Parathyroid adenoma (tissue), 2 donors: ENCODE measurements at regions not wholly inside any gene's neighbourhood (a gene's known extent, or its start where the extent isn't known, plus 50 kb on each side); places are given as distances from the start of the nearest gene placed in this dataset.

Experiments
- H2AFZ ChIP-seq: fragments of 300-600 bp; sonication (generic); one replicate; pipeline ENCODE4 v1.7.0; 2017; ENCODE audit warnings: antibody characterized with exemption, mild to moderate bottlenecking
- H3K27ac ChIP-seq: fragments of 300-600 bp; sonication (generic); one replicate; pipeline ENCODE4 v1.7.0; 2017
- H3K27me3 ChIP-seq: fragments of 300-600 bp; sonication (generic); one replicate; pipeline ENCODE4 v1.7.0; 2017; ENCODE audit warnings: low read length; ENCODE audit not compliant: control insufficient read depth, insufficient read depth
- H3K36me3 ChIP-seq: fragments of 300-600 bp; sonication (generic); one replicate; pipeline ENCODE4 v1.7.0; 2017; ENCODE audit warnings: low read length; ENCODE audit not compliant: control insufficient read depth, insufficient read depth
- H3K4me1 ChIP-seq: fragments of 300-600 bp; sonication (generic); one replicate; pipeline ENCODE4 v1.7.0; 2017; ENCODE audit warnings: control low read depth
- H3K4me2 ChIP-seq: fragments of 300-600 bp; sonication (generic); one replicate; pipeline ENCODE4 v1.7.0; 2017; ENCODE audit warnings: low read length
- H3K4me3 ChIP-seq: fragments of 300-600 bp; sonication (generic); one replicate; pipeline ENCODE4 v1.7.0; 2017; ENCODE audit warnings: low read depth, low read length
- H3K79me2 ChIP-seq: fragments of 300-600 bp; sonication (generic); one replicate; pipeline ENCODE4 v1.7.0; 2017; ENCODE audit warnings: control low read depth
- H3K9ac ChIP-seq: fragments of 300-600 bp; sonication (generic); one replicate; pipeline ENCODE4 v1.7.0; 2017; ENCODE audit warnings: mild to moderate bottlenecking
- H3K9me3 ChIP-seq: fragments of 300-600 bp; sonication (generic); one replicate; pipeline ENCODE4 v1.7.0; 2017; ENCODE audit warnings: low read length; ENCODE audit not compliant: control insufficient read depth
- CTCF ChIP-seq: fragments of 300-600 bp; sonication (generic); IDR thresholded peaks from one replicate; pipeline ENCODE4 v1.7.0; 2017; ENCODE audit warnings: antibody characterized with exemption, mild to moderate bottlenecking
- donor health status: primary hyperparathyroidism.

- Histone ChIP-seq H2AFZ (no peak overlapping the region), H3K27me3 (no peaks in the 10 kb centered on the region), H3K9me3 (no peaks in the 10 kb centered on the region), H3K9ac (no peak overlapping the region), H3K4me2 (no peak overlapping the region), H3K27ac (no peak overlapping the region), H3K4me1 (no peaks in the 10 kb centered on the region), H3K4me3 (no peak overlapping the region), H3K79me2 (no peaks in the 10 kb centered on the region), H3K36me3 (no peaks in the 10 kb centered on the region)
- no peak for TF ChIP-seq CTCF
Measured at GRCh38 chr2:236866542-236867340, 218.9 kb upstream of the COPS8 start.

- Histone ChIP-seq H3K27me3 (no peaks in the 10 kb centered on the region), H3K79me2 (no peaks in the 10 kb centered on the region), H3K27ac (no peak overlapping the region), H3K4me3 (no peak overlapping the region), H3K4me1 (no peaks in the 10 kb centered on the region), H3K36me3 (no peaks in the 10 kb centered on the region), H3K4me2 (no peak overlapping the region), H2AFZ (no peak overlapping the region), H3K9me3 (no peaks in the 10 kb centered on the region), H3K9ac (no peak overlapping the region)
- no peak for TF ChIP-seq CTCF
Measured at GRCh38 chr2:236867441-236868260, 218.0 kb upstream of the COPS8 start.

- Histone ChIP-seq H2AFZ (no peak overlapping the region), H3K27ac (no peak overlapping the region), H3K4me2 (no peak overlapping the region), H3K4me3 (no peak overlapping the region), H3K79me2 (no peaks in the 10 kb centered on the region), H3K36me3 (no peaks in the 10 kb centered on the region), H3K4me1 (no peaks in the 10 kb centered on the region), H3K9ac (no peak overlapping the region), H3K27me3 (no peaks in the 10 kb centered on the region), H3K9me3 (no peaks in the 10 kb centered on the region)
- no peak for TF ChIP-seq CTCF
Measured at GRCh38 chr2:236870370-236870769, 215.3 kb upstream of the COPS8 start.

GRCh38 chr2:236871500-236872001 lies 214.1 kb upstream of the COPS8 start:
- Histone ChIP-seq H2AFZ (no peak overlapping the region), H3K4me3 (no peak overlapping the region), H3K27ac (peak overlapping the region; percentile 29), H3K4me2 (no peak overlapping the region), H3K9me3 (no peaks in the 10 kb centered on the region), H3K9ac (no peak overlapping the region), H3K27me3 (no peaks in the 10 kb centered on the region), H3K79me2 (no peaks in the 10 kb centered on the region), H3K36me3 (no peaks in the 10 kb centered on the region), H3K4me1 (no peaks in the 10 kb centered on the region)
- TF ChIP-seq CTCF: no peak
